ENCODE measurements at regions not wholly inside any gene's neighbourhood (a gene's known extent, or its start where the extent isn't known, plus 50 kb on each side); places are given as distances from the start of the nearest gene placed in this dataset.

DNA sequence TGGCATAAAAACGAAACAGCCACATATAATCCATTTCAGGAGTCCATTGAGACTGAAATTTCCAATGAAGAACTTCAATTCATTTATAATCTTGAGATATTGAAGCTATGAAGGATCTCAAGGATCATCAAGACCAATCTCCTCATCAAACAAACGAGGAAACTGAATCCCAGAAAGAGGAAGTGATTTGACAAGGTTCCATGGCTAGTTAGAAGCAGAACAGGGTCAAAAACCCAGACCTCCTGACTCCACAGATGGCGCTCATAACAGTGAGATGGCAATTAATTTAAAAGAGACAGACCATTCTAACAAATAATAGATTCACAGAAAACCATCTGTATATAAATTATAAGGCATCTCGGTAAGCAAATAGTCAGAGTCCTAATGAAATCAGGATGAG, 229.7 kb downstream of the KCTD12 start:
- TF ChIP-seq, protein P1, sequence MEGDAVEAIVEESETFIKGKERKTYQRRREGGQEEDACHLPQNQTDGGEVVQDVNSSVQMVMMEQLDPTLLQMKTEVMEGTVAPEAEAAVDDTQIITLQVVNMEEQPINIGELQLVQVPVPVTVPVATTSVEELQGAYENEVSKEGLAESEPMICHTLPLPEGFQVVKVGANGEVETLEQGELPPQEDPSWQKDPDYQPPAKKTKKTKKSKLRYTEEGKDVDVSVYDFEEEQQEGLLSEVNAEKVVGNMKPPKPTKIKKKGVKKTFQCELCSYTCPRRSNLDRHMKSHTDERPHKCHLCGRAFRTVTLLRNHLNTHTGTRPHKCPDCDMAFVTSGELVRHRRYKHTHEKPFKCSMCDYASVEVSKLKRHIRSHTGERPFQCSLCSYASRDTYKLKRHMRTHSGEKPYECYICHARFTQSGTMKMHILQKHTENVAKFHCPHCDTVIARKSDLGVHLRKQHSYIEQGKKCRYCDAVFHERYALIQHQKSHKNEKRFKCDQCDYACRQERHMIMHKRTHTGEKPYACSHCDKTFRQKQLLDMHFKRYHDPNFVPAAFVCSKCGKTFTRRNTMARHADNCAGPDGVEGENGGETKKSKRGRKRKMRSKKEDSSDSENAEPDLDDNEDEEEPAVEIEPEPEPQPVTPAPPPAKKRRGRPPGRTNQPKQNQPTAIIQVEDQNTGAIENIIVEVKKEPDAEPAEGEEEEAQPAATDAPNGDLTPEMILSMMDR (IDR thresholded peaks at IDR 0.05; ENCODE audit: borderline replicate concordance, extremely low read depth, insufficient read depth), result no peak
- Histone ChIP-seq H3K27me3 (ENCODE audit: control insufficient read depth, insufficient read depth, low read length) (no peaks in the 10 kb centered on the region), H3K9ac (ENCODE audit: low read length in 3 of 3) (no peak overlapping the region), H3K27ac (ENCODE audit: low read depth in 2 of 2, low read length in 2 of 2) (no peak overlapping the region), H3K4me1 (ENCODE audit: control insufficient read depth in 2 of 3, insufficient read depth in 2 of 3, low read depth in 1 of 3, low read length in 3 of 3) (no peaks in the 10 kb centered on the region), H3K9me3 (ENCODE audit: control insufficient read depth in 2 of 3, insufficient read depth in 1 of 3, low read length in 3 of 3) (no peaks in the 10 kb centered on the region), H3K4me3 (ENCODE audit: low read length in 3 of 3) (no peak overlapping the region), H3K36me3 (ENCODE audit: control insufficient read depth in 2 of 3, insufficient read depth in 3 of 3, low read length in 3 of 3) (no peaks in the 10 kb centered on the region)
- DNase-seq (no peak), FAIRE-seq (no peak)
- intact Hi-C loops (cut with DNase I), result no loop called here

DNA sequence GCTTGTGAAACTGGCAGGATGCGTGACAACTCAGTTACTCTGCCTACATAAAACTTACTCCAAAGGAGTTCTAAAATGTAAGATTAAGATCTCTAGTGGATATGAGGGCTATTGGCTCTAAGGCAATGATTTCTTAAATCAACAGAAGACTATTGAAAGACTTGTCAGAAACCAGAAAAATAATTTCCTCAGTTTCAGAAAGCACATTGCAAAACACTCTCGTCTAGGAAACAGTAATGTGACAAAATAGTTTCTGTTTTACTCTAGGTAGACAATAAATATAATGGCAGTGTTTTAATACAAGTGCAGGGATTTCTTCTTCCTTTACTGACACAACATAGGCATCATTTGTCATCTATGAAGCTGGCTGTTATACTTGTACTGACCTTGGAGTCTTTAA, 230.1 kb downstream of the KCTD12 start:
- no peaks in the 10 kb centered on the region for H3K27me3 ChIP-seq (ENCODE audit: control insufficient read depth, insufficient read depth, low read length)
- H3K4me3 ChIP-seq (ENCODE audit: low read length in 3 of 3), result no peak overlapping the region
- no peak overlapping the region for H3K9ac ChIP-seq (ENCODE audit: low read length in 3 of 3)
- DNase-seq, result no peak
- TF ChIP-seq, protein P1 (IDR thresholded peaks at IDR 0.05; ENCODE audit: borderline replicate concordance, extremely low read depth, insufficient read depth), result no peak
- H3K9me3 ChIP-seq (ENCODE audit: control insufficient read depth in 2 of 3, insufficient read depth in 1 of 3, low read length in 3 of 3), result no peaks in the 10 kb centered on the region
- FAIRE-seq, result no peak
- intact Hi-C loops (cut with DNase I), result no loop called here
- H3K4me1 ChIP-seq (ENCODE audit: control insufficient read depth in 2 of 3, insufficient read depth in 2 of 3, low read depth in 1 of 3, low read length in 3 of 3), result no peaks in the 10 kb centered on the region
- no peaks in the 10 kb centered on the region for H3K36me3 ChIP-seq (ENCODE audit: control insufficient read depth in 2 of 3, insufficient read depth in 3 of 3, low read length in 3 of 3)
- no peak overlapping the region for H3K27ac ChIP-seq (ENCODE audit: low read depth in 2 of 2, low read length in 2 of 2)

DNA sequence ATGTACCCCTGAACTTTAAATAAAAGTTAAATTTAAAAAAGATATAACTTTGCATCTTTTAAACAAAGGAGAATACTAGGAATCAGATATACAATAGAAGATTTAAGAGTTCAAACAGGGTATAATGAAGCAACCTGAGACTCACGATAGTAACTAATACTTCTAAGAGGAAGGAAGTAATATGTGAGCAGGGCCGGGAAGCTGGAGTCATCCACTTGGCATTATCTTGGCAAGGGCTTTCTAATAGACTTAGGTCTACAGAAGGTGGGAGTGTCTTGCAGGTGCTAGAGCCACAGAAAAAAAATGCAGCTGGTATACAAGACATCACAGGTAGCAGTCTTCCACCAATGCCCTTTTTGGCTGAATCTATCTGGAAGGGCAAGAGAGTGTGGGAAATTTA, 231.9 kb downstream of the KCTD12 start:
- DNase-seq, result no peak
- intact Hi-C loops (cut with DNase I), result no loop called here
- TF ChIP-seq, protein P1 (IDR thresholded peaks at IDR 0.05; ENCODE audit: borderline replicate concordance, extremely low read depth, insufficient read depth), result no peak

DNA sequence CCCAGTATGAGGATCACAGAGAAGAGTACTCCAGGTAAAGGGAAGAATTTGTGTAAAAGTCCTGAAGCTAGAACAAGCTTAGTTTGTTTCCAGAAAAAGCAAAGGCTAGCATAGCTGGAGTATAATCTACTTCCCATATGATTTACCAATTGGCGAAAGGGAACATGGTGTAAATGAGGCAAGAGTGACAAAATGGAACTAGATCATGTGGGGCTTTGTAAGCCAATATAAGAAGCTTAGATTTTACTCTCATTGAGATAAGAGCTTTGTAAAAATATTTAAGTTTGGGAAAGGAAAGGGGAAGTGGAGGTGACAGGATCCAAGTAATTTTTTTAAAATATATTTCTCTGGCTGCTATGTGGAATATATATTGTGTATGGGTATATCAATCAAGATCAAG, 234.9 kb downstream of the KCTD12 start:
- TF ChIP-seq, protein P1 (IDR thresholded peaks at IDR 0.05; ENCODE audit: borderline replicate concordance, extremely low read depth, insufficient read depth), result no peak
- intact Hi-C loops (cut with DNase I), result no loop called here
- FAIRE-seq, result no peak
- DNase-seq, result no peak
- Histone ChIP-seq H3K4me1 (ENCODE audit: control insufficient read depth in 2 of 3, insufficient read depth in 2 of 3, low read depth in 1 of 3, low read length in 3 of 3) (no peaks in the 10 kb centered on the region), H3K27me3 (ENCODE audit: control insufficient read depth, insufficient read depth, low read length) (no peaks in the 10 kb centered on the region), H3K9me3 (ENCODE audit: control insufficient read depth in 2 of 3, insufficient read depth in 1 of 3, low read length in 3 of 3) (no peaks in the 10 kb centered on the region), H3K4me3 (ENCODE audit: low read length in 3 of 3) (no peak overlapping the region), H3K9ac (ENCODE audit: low read length in 3 of 3) (no peak overlapping the region), H3K27ac (ENCODE audit: low read depth in 2 of 2, low read length in 2 of 2) (no peak overlapping the region), H3K36me3 (ENCODE audit: control insufficient read depth in 2 of 3, insufficient read depth in 3 of 3, low read length in 3 of 3) (no peaks in the 10 kb centered on the region)

More for the DNA sequence above, 231.9 kb downstream of the KCTD12 start:
- no peaks in the 10 kb centered on the region for H3K9me3 ChIP-seq (ENCODE audit: control insufficient read depth in 2 of 3, insufficient read depth in 1 of 3, low read length in 3 of 3)
- H3K27ac ChIP-seq (ENCODE audit: low read depth in 2 of 2, low read length in 2 of 2), result no peak overlapping the region
- no peaks in the 10 kb centered on the region for H3K36me3 ChIP-seq (ENCODE audit: control insufficient read depth in 2 of 3, insufficient read depth in 3 of 3, low read length in 3 of 3)
- no peak for FAIRE-seq
- H3K9ac ChIP-seq (ENCODE audit: low read length in 3 of 3), result no peak overlapping the region
- no peak overlapping the region for H3K4me3 ChIP-seq (ENCODE audit: low read length in 3 of 3)
- no peaks in the 10 kb centered on the region for H3K27me3 ChIP-seq (ENCODE audit: control insufficient read depth, insufficient read depth, low read length)
- H3K4me1 ChIP-seq (ENCODE audit: control insufficient read depth in 2 of 3, insufficient read depth in 2 of 3, low read depth in 1 of 3, low read length in 3 of 3), result no peaks in the 10 kb centered on the region

Measured in kidney (tissue), 13 donors.